Ectodermal cell (in vitro differentiated cells): ENCODE measurements at regions not wholly inside any gene's neighbourhood (a gene's known extent, or its start where the extent isn't known, plus 50 kb on each side); places are given as distances from the start of the nearest gene placed in this dataset.
"Not testable (repeated sequence)": the region's sequence is repeated elsewhere in the genome, so short reads cannot be mapped to it uniquely, and the experiment has no call there.

ENCODE experiments used
- H3K27ac ChIP-seq: 2 replicates; pipeline ENCODE4 v1.7.0; 2013; ENCODE audit warnings: mild to moderate bottlenecking, low read depth, low read length; ENCODE audit not compliant: insufficient read depth, poor library complexity, severe bottlenecking
- H3K27me3 ChIP-seq: 2 replicates; pipeline ENCODE4 v1.7.0; 2013; ENCODE audit warnings: mild to moderate bottlenecking, low read length; ENCODE audit not compliant: insufficient read depth, control insufficient read depth, poor library complexity, severe bottlenecking
- H3K36me3 ChIP-seq: one replicate; pipeline ENCODE4 v1.7.0; 2013; ENCODE audit warnings: low read length; ENCODE audit not compliant: control insufficient read depth, insufficient read depth
- H3K4me1 ChIP-seq: one replicate; pipeline ENCODE4 v1.7.0; 2013; ENCODE audit warnings: low read length; ENCODE audit not compliant: control insufficient read depth, insufficient read depth
- H3K4me3 ChIP-seq: 2 replicates; pipeline ENCODE4 v1.7.0; 2013; ENCODE audit warnings: low read depth, low read length, control low read depth; ENCODE audit not compliant: insufficient read depth
- H3K9me3 ChIP-seq: 2 replicates; pipeline ENCODE4 v1.7.0; 2013; ENCODE audit warnings: mild to moderate bottlenecking, low read length, moderate library complexity; ENCODE audit not compliant: control insufficient read depth
- whole genome bisulfite sequencing, 2 experiments: methylation state at CpG; one replicate each; pipeline ENCODE4 v1.1.7; 2013; ENCODE audit warnings: missing lambda C conversion rate in 2 of 2; 5-methylcytosine and 5-hydroxymethylcytosine counted together

- H3K36me3 ChIP-seq = no peaks in the 10 kb centered on the region
- WGBS, 2 experiments = 88 to 93% methylated on average over 1 of the region's 1 CpG
- no peak overlapping the region for H3K27ac ChIP-seq
- H3K27me3 ChIP-seq = no peaks in the 10 kb centered on the region
- H3K4me3 ChIP-seq = no peak overlapping the region
- H3K4me1 ChIP-seq = no peaks in the 10 kb centered on the region
- H3K9me3 ChIP-seq = no peaks in the 10 kb centered on the region
These were observed 410.7 kb upstream of the API5 start for GRCh38 chr11:42901084-42901483.

- Histone ChIP-seq H3K4me3 (no peak overlapping the region), H3K4me1 (no peaks in the 10 kb centered on the region), H3K9me3 (no peaks in the 10 kb centered on the region), H3K36me3 (no peaks in the 10 kb centered on the region), H3K27me3 (no peaks in the 10 kb centered on the region), H3K27ac (no peak overlapping the region)
- 72 to 77% methylated on average over 6 to 7 of the region's 7 CpGs for WGBS, 2 experiments
These were observed 405.6 kb upstream of the API5 start for GRCh38 chr11:42906226-42906625.

- H3K9me3 ChIP-seq = no peaks in the 10 kb centered on the region
- 83 to 90% methylated on average over 1 of the region's 2 CpGs for WGBS, 2 experiments
- no peak overlapping the region for H3K4me3 ChIP-seq
- no peaks in the 10 kb centered on the region for H3K4me1 ChIP-seq
- no peaks in the 10 kb centered on the region for H3K27me3 ChIP-seq
- H3K27ac ChIP-seq = no peak overlapping the region
- H3K36me3 ChIP-seq = no peaks in the 10 kb centered on the region
These were observed 398.1 kb upstream of the API5 start for GRCh38 chr11:42913731-42914130.

- H3K4me3 ChIP-seq = no peak overlapping the region
- 79 to 91% methylated on average over 3 of the region's 3 CpGs for WGBS, 2 experiments
- H3K27ac ChIP-seq = no peak overlapping the region
- no peaks in the 10 kb centered on the region for H3K4me1 ChIP-seq
- no peaks in the 10 kb centered on the region for H3K27me3 ChIP-seq
- H3K36me3 ChIP-seq = no peaks in the 10 kb centered on the region
- H3K9me3 ChIP-seq = no peaks in the 10 kb centered on the region
These were observed 388.1 kb upstream of the API5 start for GRCh38 chr11:42923651-42924050.

- Histone ChIP-seq H3K36me3 (no peaks in the 10 kb centered on the region), H3K27ac (no peak overlapping the region), H3K4me1 (no peaks in the 10 kb centered on the region), H3K9me3 (no peaks in the 10 kb centered on the region), H3K4me3 (no peak overlapping the region), H3K27me3 (no peaks in the 10 kb centered on the region)
- WGBS, 2 experiments = 78 to 79% methylated on average over 3 of the region's 3 CpGs
These were observed 385.9 kb upstream of the API5 start for GRCh38 chr11:42925916-42926315.

GRCh38 chr11:42947405-42947804, 364.4 kb upstream of the API5 start:
- Histone ChIP-seq H3K4me3 (no peak overlapping the region), H3K36me3 (no peaks in the 10 kb centered on the region), H3K9me3 (no peaks in the 10 kb centered on the region), H3K27ac (no peak overlapping the region), H3K4me1 (no peaks in the 10 kb centered on the region), H3K27me3 (no peaks in the 10 kb centered on the region)
- 92% methylated on average over 3 of the region's 3 CpGs for WGBS, 2 experiments

- H3K4me3 ChIP-seq, H3K36me3 ChIP-seq, H3K9me3 ChIP-seq, H3K27ac ChIP-seq, H3K27me3 ChIP-seq, H3K4me1 ChIP-seq: not testable (repeated sequence)
- 93 to 94% methylated on average over 30 of the region's 30 CpGs for WGBS, 2 experiments
These were observed 361.9 kb upstream of the API5 start for GRCh38 chr11:42949738-42950376.

GRCh38 chr11:42951266-42951665, 360.5 kb upstream of the API5 start:
- WGBS, 2 experiments = 90 to 91% methylated on average over 1 of the region's 1 CpG

GRCh38 chr11:42957831-42958230, 354.0 kb upstream of the API5 start:
- no peaks in the 10 kb centered on the region for H3K4me1 ChIP-seq
- H3K27me3 ChIP-seq = no peaks in the 10 kb centered on the region
- H3K36me3 ChIP-seq = no peaks in the 10 kb centered on the region
- no peaks in the 10 kb centered on the region for H3K9me3 ChIP-seq
- H3K27ac ChIP-seq = no peak overlapping the region
- 47 to 55% methylated on average over 1 of the region's 1 CpG for WGBS, 2 experiments
- no peak overlapping the region for H3K4me3 ChIP-seq

More at GRCh38 chr11:42951266-42951665, 360.5 kb upstream of the API5 start:
- H3K4me3 ChIP-seq = no peak overlapping the region
- H3K4me1 ChIP-seq = no peaks in the 10 kb centered on the region
- H3K36me3 ChIP-seq = no peaks in the 10 kb centered on the region
- no peak overlapping the region for H3K27ac ChIP-seq
- H3K9me3 ChIP-seq = no peaks in the 10 kb centered on the region
- no peaks in the 10 kb centered on the region for H3K27me3 ChIP-seq

GRCh38 chr11:42958635-42959034, 353.2 kb upstream of the API5 start:
- Histone ChIP-seq H3K27ac (no peak overlapping the region), H3K9me3 (no peaks in the 10 kb centered on the region), H3K27me3 (no peaks in the 10 kb centered on the region), H3K4me3 (no peak overlapping the region), H3K4me1 (no peaks in the 10 kb centered on the region), H3K36me3 (no peaks in the 10 kb centered on the region)
- WGBS, 2 experiments = 67 to 100% methylated on average over 1 of the region's 2 CpGs
